Upper lobe of left lung (tissue), 4 donors: ENCODE measurements at regions not wholly inside any gene's neighbourhood (a gene's known extent, or its start where the extent isn't known, plus 50 kb on each side); places are given as distances from the start of the nearest gene placed in this dataset.

ENCODE experiments used
- EP300 ChIP-seq, 4 donors: sonication (generic); formaldehyde crosslinking; IDR thresholded peaks; one replicate each; pipeline ENCODE4 v1.5.1; 2017; ENCODE audit warnings: antibody characterized with exemption in 4 of 4, control low read depth in 2 of 4
- POLR2A ChIP-seq, 4 donors: fragments of 450-650 bp; IDR thresholded peaks; one replicate each; pipeline ENCODE4 v1.5.1; 2016 to 2017; ENCODE audit warnings: antibody characterized with exemption in 4 of 4, mild to moderate bottlenecking in 2 of 4
- POLR2AphosphoS5 ChIP-seq, 2 donors: sonication (generic); formaldehyde crosslinking; IDR thresholded peaks; one replicate each; pipeline ENCODE4 v1.5.1; 2017; ENCODE audit warnings: antibody characterized with exemption in 2 of 2
- TF ChIP-seq, protein P1 (sequence below), 6 experiments: fragments of 450-650 bp in 4 of 6; fragments of 200-600 bp in 2 of 6; sonication (generic) in 2 of 6; IDR thresholded peaks; one replicate each; pipeline ENCODE4 v1.5.1; 2016 to 2019; ENCODE audit warnings: antibody characterized with exemption in 6 of 6

- TF ChIP-seq, protein P1, sequence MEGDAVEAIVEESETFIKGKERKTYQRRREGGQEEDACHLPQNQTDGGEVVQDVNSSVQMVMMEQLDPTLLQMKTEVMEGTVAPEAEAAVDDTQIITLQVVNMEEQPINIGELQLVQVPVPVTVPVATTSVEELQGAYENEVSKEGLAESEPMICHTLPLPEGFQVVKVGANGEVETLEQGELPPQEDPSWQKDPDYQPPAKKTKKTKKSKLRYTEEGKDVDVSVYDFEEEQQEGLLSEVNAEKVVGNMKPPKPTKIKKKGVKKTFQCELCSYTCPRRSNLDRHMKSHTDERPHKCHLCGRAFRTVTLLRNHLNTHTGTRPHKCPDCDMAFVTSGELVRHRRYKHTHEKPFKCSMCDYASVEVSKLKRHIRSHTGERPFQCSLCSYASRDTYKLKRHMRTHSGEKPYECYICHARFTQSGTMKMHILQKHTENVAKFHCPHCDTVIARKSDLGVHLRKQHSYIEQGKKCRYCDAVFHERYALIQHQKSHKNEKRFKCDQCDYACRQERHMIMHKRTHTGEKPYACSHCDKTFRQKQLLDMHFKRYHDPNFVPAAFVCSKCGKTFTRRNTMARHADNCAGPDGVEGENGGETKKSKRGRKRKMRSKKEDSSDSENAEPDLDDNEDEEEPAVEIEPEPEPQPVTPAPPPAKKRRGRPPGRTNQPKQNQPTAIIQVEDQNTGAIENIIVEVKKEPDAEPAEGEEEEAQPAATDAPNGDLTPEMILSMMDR (IDR thresholded peaks at IDR 0.05), result no peak
- TF ChIP-seq POLR2AphosphoS5 (IDR thresholded peaks at IDR 0.05) (no peak), POLR2A (IDR thresholded peaks at IDR 0.05) (no peak), EP300 (IDR thresholded peaks at IDR 0.05) (no peak)
These were observed 57.1 kb upstream of the DMRTB1 start for GRCh38 chr1:53401813-53402745.
